Mesendoderm (in vitro differentiated cells): ENCODE measurements at regions not wholly inside any gene's neighbourhood (a gene's known extent, or its start where the extent isn't known, plus 50 kb on each side); places are given as distances from the start of the nearest gene placed in this dataset.

Source experiments
- DNase-seq: peaks from one replicate; pipeline ENCODE4 v3.0.0; 2013
- H2AK5ac ChIP-seq: 2 replicates; pipeline ENCODE4 v1.6.1; 2013; ENCODE audit warnings: low read length, inconsistent platforms
- H2BK120ac ChIP-seq: 2 replicates; pipeline ENCODE4 v1.6.1; 2013; ENCODE audit warnings: low read depth, mild to moderate bottlenecking, low read length, moderate library complexity, mixed read lengths
- H2BK15ac ChIP-seq: replicated peaks from 2 replicates; pipeline ENCODE4 v1.6.1; 2013; ENCODE audit warnings: low read depth, mild to moderate bottlenecking, moderate library complexity
- H2BK5ac ChIP-seq: 2 replicates; pipeline ENCODE4 v1.6.1; 2013; ENCODE audit warnings: low read length, inconsistent platforms
- H3K18ac ChIP-seq: 2 replicates; pipeline ENCODE4 v1.6.1; 2013; ENCODE audit warnings: mild to moderate bottlenecking, low read length, mixed read lengths
- H3K23ac ChIP-seq: one replicate; pipeline ENCODE4 v1.6.1; 2013; ENCODE audit warnings: low read length
- H3K27ac ChIP-seq: 2 replicates; pipeline ENCODE4 v1.5.1; 2013; ENCODE audit warnings: low read depth, mild to moderate bottlenecking, inconsistent platforms, low read length, moderate library complexity
- H3K27me3 ChIP-seq: 2 replicates; pipeline ENCODE4 v1.6.1; 2013; ENCODE audit warnings: low read length, control low read depth, mild to moderate bottlenecking, inconsistent platforms; ENCODE audit not compliant: insufficient read depth, poor library complexity
- H3K36me3 ChIP-seq: 2 replicates; pipeline ENCODE4 v1.6.1; 2013; ENCODE audit warnings: low read length, inconsistent platforms; ENCODE audit not compliant: control insufficient read depth, insufficient read depth
- H3K4ac ChIP-seq: one replicate; pipeline ENCODE4 v1.6.1; 2013; ENCODE audit warnings: low read depth, mild to moderate bottlenecking, low read length, moderate library complexity
- H3K4me1 ChIP-seq: 2 replicates; pipeline ENCODE4 v1.6.1; 2013; ENCODE audit warnings: low read depth, low read length, inconsistent platforms; ENCODE audit not compliant: control insufficient read depth
- H3K4me2 ChIP-seq: 2 replicates; pipeline ENCODE4 v1.6.1; 2013; ENCODE audit warnings: low read length
- H3K4me3 ChIP-seq: 2 replicates; pipeline ENCODE4 v1.5.1; 2013; ENCODE audit warnings: mild to moderate bottlenecking, low read length
- H3K56ac ChIP-seq: one replicate; pipeline ENCODE4 v1.6.1; 2013; ENCODE audit warnings: low read length
- H3K79me1 ChIP-seq: 2 replicates; pipeline ENCODE4 v1.6.1; 2013; ENCODE audit warnings: low read length, inconsistent platforms
- H3K79me2 ChIP-seq: 2 replicates; pipeline ENCODE4 v1.6.1; 2013; ENCODE audit warnings: mild to moderate bottlenecking, low read length; ENCODE audit not compliant: control insufficient read depth, insufficient read depth
- H3K9ac ChIP-seq: 2 replicates; pipeline ENCODE4 v1.6.1; 2013; ENCODE audit warnings: low read length, inconsistent platforms
- H4K5ac ChIP-seq: one replicate; pipeline ENCODE4 v1.6.1; 2013; ENCODE audit warnings: low read length
- H4K8ac ChIP-seq: one replicate; pipeline ENCODE4 v1.6.1; 2013; ENCODE audit warnings: low read depth, mild to moderate bottlenecking, control low read depth, low read length, moderate library complexity
- WGBS: extraction: QIAGEN DNeasy Blood & Tissue Kit; methylation state at CpG from one replicate; pipeline ENCODE4 v1.1.7; 2013; ENCODE audit warnings: low lambda C conversion rate, missing lambda C conversion rate; ENCODE audit not compliant: insufficient coverage; ENCODE audit errors: extremely low coverage; 5-methylcytosine and 5-hydroxymethylcytosine counted together

- no peaks in the 10 kb centered on the region for H3K4me1 ChIP-seq
- H2BK5ac ChIP-seq = no peak overlapping the region
- H3K18ac ChIP-seq = no peak overlapping the region
- no peak overlapping the region for H4K8ac ChIP-seq
- no peak overlapping the region for H2AK5ac ChIP-seq
- no peak overlapping the region for H3K23ac ChIP-seq
- no peak overlapping the region for H3K27ac ChIP-seq
- H2BK120ac ChIP-seq = no peak overlapping the region
- no peak overlapping the region for H3K9ac ChIP-seq
- H3K27me3 ChIP-seq = no peaks in the 10 kb centered on the region
- H3K4me2 ChIP-seq = no peak overlapping the region
- no peak overlapping the region for H2BK15ac ChIP-seq
- H3K4ac ChIP-seq = no peak overlapping the region
- H3K56ac ChIP-seq = no peak overlapping the region
- no peak overlapping the region for H4K5ac ChIP-seq
- no CpG with 5 or more reads among the region's 5 CpGs for WGBS
- H3K79me2 ChIP-seq = no peaks in the 10 kb centered on the region
- DNase-seq = no peak
- H3K79me1 ChIP-seq = no peaks in the 10 kb centered on the region
- H3K4me3 ChIP-seq = no peak overlapping the region
- H3K36me3 ChIP-seq = no peaks in the 10 kb centered on the region
These were observed 176.4 kb downstream of the ZFP64 start for GRCh38 chr20:52015155-52015554.

GRCh38 chr20:52012079-52012478 lies 179.5 kb downstream of the ZFP64 start:
- no peak overlapping the region for H4K8ac ChIP-seq
- no peak overlapping the region for H2BK5ac ChIP-seq
- no peak overlapping the region for H3K4me2 ChIP-seq
- no peak overlapping the region for H3K23ac ChIP-seq
- no peak for DNase-seq
- no peaks in the 10 kb centered on the region for H3K4me1 ChIP-seq
- H3K56ac ChIP-seq = no peak overlapping the region
- H3K36me3 ChIP-seq = no peaks in the 10 kb centered on the region
- no peak overlapping the region for H3K9ac ChIP-seq
- no peak overlapping the region for H4K5ac ChIP-seq
- no peak overlapping the region for H2AK5ac ChIP-seq
- no peak overlapping the region for H3K4me3 ChIP-seq
- H3K18ac ChIP-seq = no peak overlapping the region
- no peaks in the 10 kb centered on the region for H3K27me3 ChIP-seq
- no peaks in the 10 kb centered on the region for H3K79me1 ChIP-seq
- no peak overlapping the region for H3K27ac ChIP-seq
- no peak overlapping the region for H2BK15ac ChIP-seq
- H3K79me2 ChIP-seq = no peaks in the 10 kb centered on the region
- no peak overlapping the region for H3K4ac ChIP-seq
- 100% methylated on average over 2 of the region's 5 CpGs for WGBS
- H2BK120ac ChIP-seq = no peak overlapping the region

GRCh38 chr20:52011093-52011492 lies 180.5 kb downstream of the ZFP64 start:
- H3K56ac ChIP-seq = no peak overlapping the region
- no peak overlapping the region for H3K27ac ChIP-seq
- H3K4me3 ChIP-seq = no peak overlapping the region
- H3K4me2 ChIP-seq = no peak overlapping the region
- no peak overlapping the region for H3K9ac ChIP-seq
- no peak overlapping the region for H2BK120ac ChIP-seq
- no peak overlapping the region for H4K8ac ChIP-seq
- no peaks in the 10 kb centered on the region for H3K79me1 ChIP-seq
- no peaks in the 10 kb centered on the region for H3K79me2 ChIP-seq
- H3K18ac ChIP-seq = no peak overlapping the region
- H2AK5ac ChIP-seq = no peak overlapping the region
- no peaks in the 10 kb centered on the region for H3K27me3 ChIP-seq
- no CpG with 5 or more reads among the region's 3 CpGs for WGBS
- no peak overlapping the region for H3K23ac ChIP-seq
- H2BK15ac ChIP-seq = no peak overlapping the region
- no peak for DNase-seq
- no peak overlapping the region for H4K5ac ChIP-seq
- H2BK5ac ChIP-seq = no peak overlapping the region
- no peaks in the 10 kb centered on the region for H3K36me3 ChIP-seq
- no peaks in the 10 kb centered on the region for H3K4me1 ChIP-seq
- no peak overlapping the region for H3K4ac ChIP-seq

- Histone ChIP-seq H3K4me3 (no peak overlapping the region), H3K23ac (no peak overlapping the region), H2BK5ac (no peak overlapping the region), H3K79me2 (no peaks in the 10 kb centered on the region), H3K9ac (no peak overlapping the region), H3K18ac (no peak overlapping the region), H4K5ac (no peak overlapping the region), H2AK5ac (no peak overlapping the region), H3K4ac (no peak overlapping the region), H3K36me3 (no peaks in the 10 kb centered on the region), H2BK120ac (no peak overlapping the region), H3K4me2 (no peak overlapping the region), H3K79me1 (no peaks in the 10 kb centered on the region), H3K27me3 (no peaks in the 10 kb centered on the region), H3K27ac (no peak overlapping the region), H2BK15ac (no peak overlapping the region), H4K8ac (no peak overlapping the region), H3K56ac (no peak overlapping the region), H3K4me1 (no peaks in the 10 kb centered on the region)
- WGBS = no CpG with 5 or more reads among the region's 11 CpGs
- peak; percentile 82 for DNase-seq
These were observed 181.0 kb downstream of the ZFP64 start for GRCh38 chr20:52010541-52010940.

GRCh38 chr20:52008874-52009273 lies 182.7 kb downstream of the ZFP64 start:
- H3K4me1 ChIP-seq = no peaks in the 10 kb centered on the region

GRCh38 chr20:52004715-52005114 lies 186.9 kb downstream of the ZFP64 start:
- Histone ChIP-seq H3K4me2 (no peak overlapping the region), H4K5ac (no peak overlapping the region), H3K56ac (no peak overlapping the region), H2BK15ac (no peak overlapping the region), H3K27ac (no peak overlapping the region), H2BK120ac (no peak overlapping the region), H3K27me3 (no peaks in the 10 kb centered on the region), H4K8ac (no peak overlapping the region), H3K9ac (no peak overlapping the region), H3K4me3 (no peak overlapping the region), H2AK5ac (no peak overlapping the region), H3K79me2 (no peaks in the 10 kb centered on the region), H3K18ac (no peak overlapping the region), H3K23ac (no peak overlapping the region), H3K4me1 (no peaks in the 10 kb centered on the region), H2BK5ac (no peak overlapping the region), H3K79me1 (no peaks in the 10 kb centered on the region), H3K4ac (no peak overlapping the region), H3K36me3 (no peaks in the 10 kb centered on the region)
- no CpG with 5 or more reads among the region's 3 CpGs for WGBS
- DNase-seq = no peak

More at GRCh38 chr20:52008874-52009273, 182.7 kb downstream of the ZFP64 start:
- H2AK5ac ChIP-seq = no peak overlapping the region
- DNase-seq = no peak
- no CpG with 5 or more reads among the region's 6 CpGs for WGBS
- H3K4ac ChIP-seq = no peak overlapping the region
- no peak overlapping the region for H4K5ac ChIP-seq
- H3K18ac ChIP-seq = no peak overlapping the region
- H3K23ac ChIP-seq = no peak overlapping the region
- no peak overlapping the region for H3K56ac ChIP-seq
- H4K8ac ChIP-seq = no peak overlapping the region
- no peak overlapping the region for H2BK15ac ChIP-seq
- H3K79me2 ChIP-seq = no peaks in the 10 kb centered on the region
- H3K4me3 ChIP-seq = no peak overlapping the region
- H3K4me2 ChIP-seq = no peak overlapping the region
- no peak overlapping the region for H2BK5ac ChIP-seq
- no peak overlapping the region for H2BK120ac ChIP-seq
- no peaks in the 10 kb centered on the region for H3K27me3 ChIP-seq
- no peaks in the 10 kb centered on the region for H3K36me3 ChIP-seq
- H3K27ac ChIP-seq = no peak overlapping the region
- H3K9ac ChIP-seq = no peak overlapping the region
- H3K79me1 ChIP-seq = no peaks in the 10 kb centered on the region
